ENCODE measurements at regions not wholly inside any gene's neighbourhood (a gene's known extent, or its start where the extent isn't known, plus 50 kb on each side); places are given as distances from the start of the nearest gene placed in this dataset.

DNA sequence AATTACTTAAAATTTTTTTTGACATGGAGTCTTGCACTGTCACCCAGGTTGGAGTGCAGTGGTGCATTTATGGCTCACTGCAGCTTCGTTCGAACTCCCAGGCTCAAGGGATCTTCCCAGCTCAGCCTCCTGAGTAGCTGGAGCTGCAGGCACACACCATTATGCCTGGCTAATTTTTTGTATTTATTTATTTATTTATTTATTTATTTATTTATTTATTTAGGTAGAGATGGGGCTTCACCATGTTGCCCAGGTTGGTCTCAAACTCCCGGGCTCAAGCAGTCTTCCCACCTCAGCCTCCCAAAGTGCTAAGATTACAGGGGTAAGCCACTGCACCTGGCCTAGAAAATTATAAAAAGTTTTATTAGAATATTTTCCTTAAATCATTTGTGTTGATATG, 73.6 kb downstream of the DACT1 start:
- Histone ChIP-seq H3K4me3 (ENCODE audit: severe bottlenecking) (no peak overlapping the region), H3K27me3 (ENCODE audit: insufficient read depth, poor library complexity, severe bottlenecking) (no peaks in the 10 kb centered on the region)
- TF ChIP-seq, protein P1, sequence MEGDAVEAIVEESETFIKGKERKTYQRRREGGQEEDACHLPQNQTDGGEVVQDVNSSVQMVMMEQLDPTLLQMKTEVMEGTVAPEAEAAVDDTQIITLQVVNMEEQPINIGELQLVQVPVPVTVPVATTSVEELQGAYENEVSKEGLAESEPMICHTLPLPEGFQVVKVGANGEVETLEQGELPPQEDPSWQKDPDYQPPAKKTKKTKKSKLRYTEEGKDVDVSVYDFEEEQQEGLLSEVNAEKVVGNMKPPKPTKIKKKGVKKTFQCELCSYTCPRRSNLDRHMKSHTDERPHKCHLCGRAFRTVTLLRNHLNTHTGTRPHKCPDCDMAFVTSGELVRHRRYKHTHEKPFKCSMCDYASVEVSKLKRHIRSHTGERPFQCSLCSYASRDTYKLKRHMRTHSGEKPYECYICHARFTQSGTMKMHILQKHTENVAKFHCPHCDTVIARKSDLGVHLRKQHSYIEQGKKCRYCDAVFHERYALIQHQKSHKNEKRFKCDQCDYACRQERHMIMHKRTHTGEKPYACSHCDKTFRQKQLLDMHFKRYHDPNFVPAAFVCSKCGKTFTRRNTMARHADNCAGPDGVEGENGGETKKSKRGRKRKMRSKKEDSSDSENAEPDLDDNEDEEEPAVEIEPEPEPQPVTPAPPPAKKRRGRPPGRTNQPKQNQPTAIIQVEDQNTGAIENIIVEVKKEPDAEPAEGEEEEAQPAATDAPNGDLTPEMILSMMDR (IDR thresholded peaks at IDR 0.05; ENCODE audit: poor library complexity, severe bottlenecking): no peak

DNA sequence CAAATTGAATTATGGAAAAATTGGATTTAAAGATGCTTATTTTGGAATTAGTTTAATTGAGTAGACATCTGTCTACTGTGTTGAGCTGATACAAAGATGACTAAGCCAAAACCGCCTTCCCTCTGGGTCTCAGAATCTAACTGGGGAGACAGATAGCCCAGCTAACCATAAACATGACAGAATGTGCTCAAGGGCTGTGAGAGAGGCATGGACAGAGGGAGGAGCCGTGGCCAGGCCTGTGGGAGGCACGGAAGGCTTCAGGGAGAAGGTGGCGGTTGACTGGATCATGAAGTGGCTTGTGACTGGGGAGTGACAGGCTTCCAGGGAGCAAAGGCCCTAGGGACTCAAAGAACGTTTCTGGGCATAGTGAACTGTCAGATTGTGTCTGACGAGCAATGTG, 74.6 kb downstream of the DACT1 start:
- ATAC-seq (ENCODE audit: low read depth) (no peak), DNase-seq (ENCODE audit: low spot score) (no peak)
- no peaks in the 10 kb centered on the region for H3K36me3 ChIP-seq (ENCODE audit: low read depth)
- H3K4me3 ChIP-seq (ENCODE audit: severe bottlenecking): no peak overlapping the region
- H3K27me3 ChIP-seq (ENCODE audit: insufficient read depth, poor library complexity, severe bottlenecking): no peaks in the 10 kb centered on the region
- H3K9me3 ChIP-seq (ENCODE audit: severe bottlenecking): no peaks in the 10 kb centered on the region
- H3K27ac ChIP-seq (ENCODE audit: poor library complexity, severe bottlenecking): no peak overlapping the region
- H3K4me1 ChIP-seq (ENCODE audit: insufficient read depth, poor library complexity, severe bottlenecking): no peaks in the 10 kb centered on the region
- TF ChIP-seq, protein P1 (IDR thresholded peaks at IDR 0.05; ENCODE audit: poor library complexity, severe bottlenecking): no peak

More for the DNA sequence above, 73.6 kb downstream of the DACT1 start:
- Histone ChIP-seq H3K27ac (ENCODE audit: poor library complexity, severe bottlenecking) (no peak overlapping the region), H3K36me3 (ENCODE audit: low read depth) (no peaks in the 10 kb centered on the region), H3K9me3 (ENCODE audit: severe bottlenecking) (no peaks in the 10 kb centered on the region), H3K4me1 (ENCODE audit: insufficient read depth, poor library complexity, severe bottlenecking) (no peaks in the 10 kb centered on the region)
- no peak for DNase-seq (ENCODE audit: low spot score)
- ATAC-seq (ENCODE audit: low read depth): no peak

DNA sequence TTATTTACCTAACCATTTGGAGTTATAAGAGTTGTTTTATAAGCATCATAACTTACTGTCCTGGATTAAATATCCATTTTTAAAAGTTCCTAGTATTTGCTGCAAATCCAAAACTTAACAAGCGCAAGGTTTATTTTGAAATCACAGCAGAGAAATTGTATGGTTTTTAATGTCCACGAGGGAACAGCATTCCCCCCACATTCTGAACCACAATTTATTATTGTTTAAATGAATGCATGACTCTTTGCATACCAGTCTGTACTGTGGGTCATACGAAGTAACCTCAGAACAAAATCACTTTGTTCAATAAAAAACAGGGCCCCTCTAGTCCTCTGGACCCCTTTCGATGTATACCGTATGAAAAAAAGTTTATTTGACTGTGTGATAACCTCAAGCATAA, 75.9 kb downstream of the DACT1 start:
- Histone ChIP-seq H3K36me3 (ENCODE audit: low read depth) (no peaks in the 10 kb centered on the region), H3K9me3 (ENCODE audit: severe bottlenecking) (no peaks in the 10 kb centered on the region), H3K4me3 (ENCODE audit: severe bottlenecking) (no peak overlapping the region), H3K27me3 (ENCODE audit: insufficient read depth, poor library complexity, severe bottlenecking) (no peaks in the 10 kb centered on the region), H3K4me1 (ENCODE audit: insufficient read depth, poor library complexity, severe bottlenecking) (no peaks in the 10 kb centered on the region), H3K27ac (ENCODE audit: poor library complexity, severe bottlenecking) (no peak overlapping the region)
- TF ChIP-seq, protein P1 (IDR thresholded peaks at IDR 0.05; ENCODE audit: poor library complexity, severe bottlenecking): no peak
- DNase-seq (ENCODE audit: low spot score) (no peak), ATAC-seq (ENCODE audit: low read depth) (no peak)

DNA sequence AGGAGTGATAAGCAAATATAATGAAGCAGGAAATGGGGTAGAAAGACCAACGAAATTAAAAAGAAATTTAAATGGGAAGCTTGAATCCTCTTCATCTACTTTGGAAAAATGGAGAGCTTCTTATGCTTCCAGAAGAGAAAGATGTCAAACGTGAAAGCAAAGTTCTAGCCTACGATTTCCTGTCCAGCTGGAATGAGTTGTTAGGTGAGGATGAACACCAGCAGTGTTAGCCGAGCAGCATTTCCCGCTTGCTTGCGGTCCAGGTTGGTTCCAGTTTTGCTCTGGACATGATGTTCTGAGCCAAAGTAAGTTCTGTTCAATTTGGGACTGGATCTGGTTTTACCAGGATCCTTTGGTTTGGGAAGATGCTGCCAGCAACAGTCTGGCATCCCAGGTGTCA, 78.9 kb downstream of the DACT1 start:
- DNase-seq (ENCODE audit: low spot score) (no peak), ATAC-seq (ENCODE audit: low read depth) (no peak)
- no peak overlapping the region for H3K4me3 ChIP-seq (ENCODE audit: severe bottlenecking)
- H3K4me1 ChIP-seq (ENCODE audit: insufficient read depth, poor library complexity, severe bottlenecking): no peaks in the 10 kb centered on the region
- no peaks in the 10 kb centered on the region for H3K9me3 ChIP-seq (ENCODE audit: severe bottlenecking)
- H3K27me3 ChIP-seq (ENCODE audit: insufficient read depth, poor library complexity, severe bottlenecking): no peaks in the 10 kb centered on the region
- no peaks in the 10 kb centered on the region for H3K36me3 ChIP-seq (ENCODE audit: low read depth)
- TF ChIP-seq, protein P1 (IDR thresholded peaks at IDR 0.05; ENCODE audit: poor library complexity, severe bottlenecking): no peak
- no peak overlapping the region for H3K27ac ChIP-seq (ENCODE audit: poor library complexity, severe bottlenecking)

DNA sequence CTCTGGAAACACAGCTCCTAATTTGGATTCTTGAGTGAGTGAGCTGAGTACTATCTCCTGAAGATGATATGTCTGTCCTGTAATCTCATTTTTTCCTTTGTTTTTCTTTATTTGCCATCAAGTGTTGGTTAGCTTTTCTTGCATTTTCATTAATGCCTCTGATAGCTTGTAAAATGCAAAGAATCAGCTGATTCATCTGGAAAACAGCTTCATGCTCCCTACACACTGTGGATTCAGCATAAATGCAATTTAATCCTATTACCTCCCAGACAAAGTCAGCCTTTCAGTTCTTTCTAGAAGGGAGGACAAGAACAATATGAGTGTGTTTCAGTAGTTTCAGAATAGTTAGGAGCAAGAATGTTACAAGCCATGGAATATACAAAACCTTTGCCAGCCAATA, 79.4 kb downstream of the DACT1 start:
- no peaks in the 10 kb centered on the region for H3K36me3 ChIP-seq (ENCODE audit: low read depth)
- H3K27me3 ChIP-seq (ENCODE audit: insufficient read depth, poor library complexity, severe bottlenecking): no peaks in the 10 kb centered on the region
- H3K9me3 ChIP-seq (ENCODE audit: severe bottlenecking): no peaks in the 10 kb centered on the region
- TF ChIP-seq, protein P1 (IDR thresholded peaks at IDR 0.05; ENCODE audit: poor library complexity, severe bottlenecking): no peak
- no peak overlapping the region for H3K4me3 ChIP-seq (ENCODE audit: severe bottlenecking)
- no peak for ATAC-seq (ENCODE audit: low read depth)
- no peak for DNase-seq (ENCODE audit: low spot score)
- no peak overlapping the region for H3K27ac ChIP-seq (ENCODE audit: poor library complexity, severe bottlenecking)
- peaks cover 1% of the 10 kb centered on the region for H3K4me1 ChIP-seq (ENCODE audit: insufficient read depth, poor library complexity, severe bottlenecking)

Measured in RWPE2 (cell line).